K562 (cell line): ENCODE measurements at regions not wholly inside any gene's neighbourhood (a gene's known extent, or its start where the extent isn't known, plus 50 kb on each side); places are given as distances from the start of the nearest gene placed in this dataset.

Source experiments
- ATAC-seq: fragments of 200-7000 bp; cut with Tn5 transposase; 3 replicates; pipeline ENCODE4 v1.9.1; 2020; ENCODE audit warnings: moderate library complexity
- BruUV-seq: library from RNA; stranded (reverse); fragments of 400-500 nt; replicated peaks from 2 replicates; lab custom pipeline; 2021; lab: Mats Ljungman, UMichigan
- CTCF ChIA-PET: fragments of 300-600 bp; formaldehyde crosslinking; extraction: SDS; loops from one replicate; lab custom pipeline; 2021; ENCODE audit warnings: low intra/inter-chr PET ratio; lab: Yijun Ruan, JAX
- POLR2A ChIA-PET: fragments of 300-600, 350-650 bp; sonication (Branson Sonifier 250); formaldehyde crosslinking; extraction: SDS; loops from one replicate; lab custom pipeline; 2021; ENCODE audit warnings: antibody characterized with exemption, inconsistent platforms; lab: Yijun Ruan, JAX
- DNase-seq, 4 experiments: peaks; one replicate each; pipeline versions ENCODE4 v3.0.0 to v3.0.0-alpha.2; 2011 to 2018; ENCODE audit warnings: low spot score in 3 of 4, mixed read lengths in 3 of 4; ENCODE audit errors: extremely low read depth in 1 of 4
- FAIRE-seq: peaks from 2 replicates; lab custom pipeline; 2011; peaks lifted over from hg19 to GRCh38; lab: Jason Lieb, UNC
- H2AFZ ChIP-seq: 2 replicates; pipeline ENCODE4 v1.6.0; 2011; ENCODE audit warnings: low read depth, low read length, control low read depth, inconsistent platforms
- H3K27ac ChIP-seq: fragments of 200-600 bp; 3 replicates; pipeline ENCODE4 v1.8.0; 2011; ENCODE audit warnings: low read depth, mild to moderate bottlenecking, control low read depth, inconsistent platforms, low read length, moderate library complexity, mixed read lengths; ENCODE audit errors: extremely low read depth
- H3K27me3 ChIP-seq, 2 experiments: fragments of 300-600 bp in 1 of 2; 2 replicates in 1 of 2; 3 replicates in 1 of 2; pipeline versions ENCODE4 v1.6.0 to v1.8.0; 2011; ENCODE audit warnings: inconsistent platforms in 2 of 2, low read length in 2 of 2, mild to moderate bottlenecking in 1 of 2, mixed read lengths in 1 of 2, moderate library complexity in 1 of 2; ENCODE audit not compliant: control insufficient read depth in 2 of 2, insufficient read depth in 2 of 2
- H3K36me3 ChIP-seq: fragments of 300-600 bp; 3 replicates; pipeline ENCODE4 v1.8.0; 2011; ENCODE audit warnings: mild to moderate bottlenecking, low read length, inconsistent platforms; ENCODE audit not compliant: control insufficient read depth, insufficient read depth
- H3K4me1 ChIP-seq, 2 experiments: fragments of 200-600 bp in 1 of 2; replicated peaks in 1 of 2; 2 replicates in 1 of 2; 3 replicates in 1 of 2; pipeline versions ENCODE4 v1.5.1 to v1.8.0; 2011; ENCODE audit warnings: inconsistent platforms in 2 of 2, low read length in 2 of 2, mild to moderate bottlenecking in 1 of 2, mixed read lengths in 1 of 2, moderate library complexity in 1 of 2; ENCODE audit not compliant: control insufficient read depth in 2 of 2, insufficient read depth in 2 of 2
- H3K4me2 ChIP-seq: 2 replicates; pipeline ENCODE4 v1.6.1; 2011; ENCODE audit warnings: low read length, control low read depth, inconsistent platforms, mixed read lengths; ENCODE audit not compliant: insufficient read depth
- H3K4me3 ChIP-seq: fragments of 200-600 bp; sonication (generic), shearing (Covaris generic); 2 replicates; pipeline ENCODE4 v1.5.1; 2016; ENCODE audit warnings: control low read depth, inconsistent platforms
- H3K79me2 ChIP-seq: fragments of 200-600 bp; 3 replicates; pipeline ENCODE4 v1.8.0; 2011; ENCODE audit warnings: low read length, inconsistent platforms; ENCODE audit not compliant: control insufficient read depth, insufficient read depth
- H3K9ac ChIP-seq, 2 experiments: 2 replicates each; pipeline versions ENCODE4 v1.6.0 to v1.6.1; 2011; ENCODE audit warnings: low read depth in 2 of 2, low read length in 2 of 2, control low read depth in 1 of 2, inconsistent platforms in 1 of 2, mild to moderate bottlenecking in 1 of 2, mixed read lengths in 1 of 2; ENCODE audit not compliant: insufficient read depth in 1 of 2
- H3K9me1 ChIP-seq: one replicate; pipeline ENCODE4 v1.6.0; 2011; ENCODE audit warnings: inconsistent platforms, mild to moderate bottlenecking, low read length, moderate library complexity; ENCODE audit not compliant: control insufficient read depth, insufficient read depth
- H3K9me3 ChIP-seq: replicated peaks from 2 replicates; pipeline ENCODE4 v1.5.1; 2011; ENCODE audit warnings: low read depth, low read length, inconsistent platforms; ENCODE audit not compliant: control insufficient read depth, insufficient read depth
- H4K20me1 ChIP-seq: replicated peaks from 2 replicates; pipeline ENCODE4 v1.6.1; 2011; ENCODE audit warnings: low read length, inconsistent platforms, mixed read lengths; ENCODE audit not compliant: control insufficient read depth, insufficient read depth
- CBFB ChIP-seq: sonication (generic); formaldehyde crosslinking; IDR thresholded peaks from 2 replicates; pipeline ENCODE4 v1.4.0; 2020; ENCODE audit warnings: mild to moderate bottlenecking, missing genetic modification reagents
- CUX1 ChIP-seq: fragments of 200-800 bp; sonication (Bioruptor generic); IDR thresholded peaks from 2 replicates; pipeline ENCODE4 v1.6.1; 2016; ENCODE audit warnings: missing genetic modification characterization, missing compliant biosample characterization
- EGR1 ChIP-seq: fragments of 450-650 bp; conservative IDR thresholded peaks from 2 replicates; pipeline ENCODE4 v1.6.1; 2017; ENCODE audit warnings: mild to moderate bottlenecking
- EP400 ChIP-seq: fragments of 450-650 bp; IDR thresholded peaks from 2 replicates; pipeline ENCODE4 v1.6.1; 2017; ENCODE audit warnings: antibody characterized with exemption, mild to moderate bottlenecking, moderate library complexity
- ESRRA ChIP-seq: fragments of 450-650 bp; IDR thresholded peaks from 2 replicates; pipeline ENCODE4 v1.6.1; 2014; ENCODE audit warnings: low read depth, mild to moderate bottlenecking, moderate library complexity, borderline replicate concordance
- GATA2 ChIP-seq: sonication (generic); formaldehyde crosslinking; IDR thresholded peaks from 2 replicates; pipeline ENCODE4 v1.4.0; 2020; ENCODE audit warnings: mild to moderate bottlenecking, missing genetic modification reagents
- GMEB1 ChIP-seq: fragments of 250-450 bp; sonication (Bioruptor Pico); IDR thresholded peaks from 2 replicates; pipeline ENCODE4 v1.4.0; 2020; ENCODE audit warnings: mild to moderate bottlenecking
- HDAC3 ChIP-seq: fragments of 450-650 bp; IDR thresholded peaks from 2 replicates; pipeline ENCODE4 v1.6.1; 2018; ENCODE audit warnings: borderline replicate concordance, mild to moderate bottlenecking, moderate library complexity; ENCODE audit not compliant: partially characterized antibody
- MCM2 ChIP-seq: fragments of 450-650 bp; IDR thresholded peaks from 2 replicates; pipeline ENCODE4 v1.6.1; 2017; ENCODE audit warnings: low read depth, mild to moderate bottlenecking
- MTA1 ChIP-seq: fragments of 450-650 bp; IDR thresholded peaks from 2 replicates; pipeline ENCODE4 v1.6.1; 2017; ENCODE audit warnings: borderline replicate concordance
- RNF219 ChIP-seq: fragments of 250-450 bp; sonication (Bioruptor Pico); IDR thresholded peaks from 2 replicates; pipeline ENCODE4 v1.5.0; 2022; ENCODE audit warnings: mild to moderate bottlenecking
- SNAPC5 ChIP-seq: fragments of 250-450 bp; sonication (Bioruptor Pico); IDR thresholded peaks from 2 replicates; pipeline ENCODE4 v1.8.0; 2021; ENCODE audit warnings: moderate library complexity, mild to moderate bottlenecking, inconsistent platforms
- ZNF75A ChIP-seq: fragments of 450-650 bp; formaldehyde crosslinking; IDR thresholded peaks from 2 replicates; pipeline ENCODE4 v1.4.0; 2020; ENCODE audit warnings: mild to moderate bottlenecking
- WGBS: fragments of 100-300 bp; shearing (Covaris generic); methylation state at CpG from one replicate; pipeline ENCODE4 v1.1.6; 2016; ENCODE audit warnings: low coverage, mixed read lengths; ENCODE audit not compliant: insufficient coverage; ENCODE audit errors: missing lambda C conversion rate; 5-methylcytosine and 5-hydroxymethylcytosine counted together
- in situ Hi-C: fragments of 300-500 bp; cut with MboI; formaldehyde crosslinking; loops from 4 replicates; pipeline ENCODE4 v1.15.0; 2018; ENCODE audit warnings: inconsistent platforms, mixed read lengths
- intact Hi-C: fragments of 100-400 bp; cut with micrococcal nuclease; formaldehyde crosslinking; loops from 2 replicates; pipeline ENCODE4 v1.14.2; 2022

- no peaks in the 10 kb centered on the region for H3K79me2 ChIP-seq
- H3K36me3 ChIP-seq: no peaks in the 10 kb centered on the region
- H3K27me3 ChIP-seq: peaks cover 0 to 8% of the 10 kb centered on the region in 2 experiments; a peak in 2 of 5 replicates
- no peaks in the 10 kb centered on the region for H3K4me1 ChIP-seq
- in situ Hi-C loops (no loop called here), intact Hi-C loops (no loop called here)
- no peaks in the 10 kb centered on the region for H3K9me3 ChIP-seq
- FAIRE-seq: no peak
- H3K9ac ChIP-seq: no peak overlapping the region
- no peaks in the 10 kb centered on the region for H3K9me1 ChIP-seq
- H2AFZ ChIP-seq: no peak overlapping the region
- H3K27ac ChIP-seq: no peak overlapping the region
- POLR2A ChIA-PET: interaction anchor here (0.6 to 0.9 kb wide), 2 partner anchors 168 to 457 kb away, joined by 3 read pairs; no protein-coding TSS in a partner anchor
- BruUV-seq: no TSS peak
- TF ChIP-seq EGR1: no peak
- no peak for TF ChIP-seq GATA2
- no peak for TF ChIP-seq CBFB (CRISPR knock-in tag)
- no peak for TF ChIP-seq GMEB1 (CRISPR knock-in tag)
- TF ChIP-seq SNAPC5 (CRISPR knock-in tag): no peak
- no peak for TF ChIP-seq MTA1
- no peak for TF ChIP-seq RNF219 (CRISPR knock-in tag)
- TF ChIP-seq ESRRA: no peak
- TF ChIP-seq MCM2: no peak
- TF ChIP-seq EP400: no peak
- no peak for TF ChIP-seq HDAC3
- no peak for TF ChIP-seq ZNF75A (CRISPR knock-in tag)
- no peak for TF ChIP-seq CUX1 (CRISPR knock-in tag)
- TF ChIP-seq, all 486 proteins: peak for 0
- no peaks in the 10 kb centered on the region for H4K20me1 ChIP-seq
- H3K4me2 ChIP-seq: no peak overlapping the region
- no peak for DNase-seq
- CTCF ChIA-PET: no interaction called here
- ATAC-seq: no peak
- H3K4me3 ChIP-seq: no peak overlapping the region
- WGBS: under 1% methylated on average over 13 of the region's 13 CpGs
These were observed 110.8 kb upstream of the FAM9B start for GRCh38 chrX:9144701-9145241.
